ENCODE measurements at regions not wholly inside any gene's neighbourhood (a gene's known extent, or its start where the extent isn't known, plus 50 kb on each side); places are given as distances from the start of the nearest gene placed in this dataset.

DNA sequence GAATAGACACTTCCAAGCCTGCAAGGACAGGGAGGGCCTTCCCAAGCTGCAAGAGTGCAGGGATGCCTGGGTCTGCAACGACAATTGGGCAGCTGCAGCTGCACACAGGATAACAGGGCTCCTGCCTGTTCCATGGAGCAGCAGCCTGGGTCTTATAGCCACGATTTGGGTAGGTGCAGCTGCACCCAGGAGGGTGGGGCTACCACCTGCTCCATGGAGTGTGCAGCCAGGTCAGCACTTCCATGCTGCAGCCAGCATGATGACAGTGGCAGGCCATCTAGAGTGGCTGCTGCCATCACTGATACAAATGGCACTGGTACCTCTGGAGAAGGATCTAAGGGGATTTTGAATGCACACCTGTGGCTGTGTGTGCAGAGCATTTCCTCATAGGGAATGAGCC, 528.5 kb downstream of the DSC3 start:
- no peak for DNase-seq

DNA sequence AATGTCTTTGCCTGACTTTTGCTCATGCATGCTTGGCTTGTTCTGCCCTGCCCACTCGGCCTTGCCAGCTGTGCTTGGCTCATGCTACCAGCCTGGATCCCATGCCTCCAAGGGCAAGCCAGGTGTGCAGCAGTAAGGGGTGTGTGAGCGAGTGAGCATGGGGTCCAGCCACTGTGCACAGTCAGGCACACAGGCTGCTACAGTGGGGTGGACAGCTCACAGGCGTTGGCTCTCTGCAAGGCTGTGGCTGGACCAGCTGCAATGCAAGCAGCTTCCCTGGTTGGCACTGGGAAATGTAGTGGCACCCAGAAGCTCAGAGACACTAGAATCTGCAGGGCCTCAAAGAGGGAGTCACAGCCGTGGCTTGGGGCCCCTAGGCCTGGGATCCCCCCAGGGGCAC, 529.7 kb downstream of the DSC3 start:
- DNase-seq, result no peak

DNA sequence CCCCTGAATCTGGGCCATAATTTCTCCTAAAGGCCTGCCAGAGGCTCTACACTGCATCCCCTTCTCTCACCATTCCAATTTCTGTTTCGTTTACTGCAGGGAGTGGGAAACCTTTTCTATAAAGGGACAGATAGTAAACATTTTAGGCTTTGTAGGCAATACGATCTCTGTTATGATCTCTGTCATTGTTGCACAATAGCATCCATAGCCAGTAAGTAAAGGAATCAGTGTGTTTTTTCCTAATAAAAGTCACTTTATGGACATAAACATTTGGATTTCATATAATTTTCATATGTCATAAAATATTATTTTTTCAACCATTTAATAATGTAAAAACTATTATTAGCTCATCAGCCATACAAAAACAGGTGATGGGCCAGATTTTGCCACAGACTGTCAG, 531.7 kb downstream of the DSC3 start:
- DNase-seq, result no peak

GRCh38 chr18:30501594-30501993, 540.9 kb downstream of the DSC3 start:
- no peak for DNase-seq

- no peak for DNase-seq
These were observed 542.1 kb downstream of the DSC3 start for GRCh38 chr18:30500240-30500945.

DNA sequence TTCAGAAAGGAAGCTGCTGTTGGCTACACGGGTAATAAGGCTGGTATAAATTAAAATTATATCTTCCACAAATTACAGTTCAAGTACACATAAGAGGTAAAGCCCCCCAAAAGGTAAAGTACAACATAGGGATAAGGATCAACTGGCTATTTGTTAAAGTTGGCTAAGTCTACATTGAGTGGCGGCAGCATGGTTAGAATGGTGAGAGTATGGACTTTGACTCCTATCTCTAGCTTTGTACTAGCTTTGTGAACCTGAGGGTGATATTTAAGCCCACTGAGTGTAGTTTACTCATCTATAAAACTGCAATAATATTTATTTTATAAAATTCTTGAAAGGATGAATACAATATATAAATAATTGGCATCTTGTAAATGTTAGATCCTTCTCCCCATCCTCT, 542.8 kb downstream of the DSC3 start:
- DNase-seq, result no peak

DNA sequence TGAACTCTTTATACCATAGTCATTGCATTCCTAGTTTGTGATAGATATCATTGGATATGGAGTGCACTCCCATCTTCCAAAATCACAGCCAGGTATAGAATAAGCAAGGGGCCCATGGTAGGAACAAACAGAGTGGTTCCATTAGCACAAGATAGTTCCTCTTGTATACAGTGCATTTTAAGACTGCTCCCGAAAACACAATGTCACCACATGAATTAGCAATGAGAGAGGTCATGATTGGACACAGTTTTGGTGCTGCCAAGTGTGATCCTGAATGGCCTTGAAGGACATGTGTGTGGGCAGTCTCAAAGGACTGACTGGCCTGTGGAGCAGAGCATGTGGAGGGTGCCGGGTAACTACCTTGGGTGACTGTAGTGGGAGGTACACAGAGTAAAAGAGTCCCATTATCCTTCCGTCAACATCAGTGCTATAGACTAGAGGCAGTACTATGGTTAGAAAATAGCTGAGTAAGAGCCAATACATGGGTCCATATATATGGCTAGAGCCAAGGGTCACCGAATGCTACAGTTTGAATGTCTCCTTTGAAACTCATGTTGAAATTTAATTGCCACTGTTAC, 549.9 kb downstream of the DSC3 start:
- no peak for DNase-seq

DNA sequence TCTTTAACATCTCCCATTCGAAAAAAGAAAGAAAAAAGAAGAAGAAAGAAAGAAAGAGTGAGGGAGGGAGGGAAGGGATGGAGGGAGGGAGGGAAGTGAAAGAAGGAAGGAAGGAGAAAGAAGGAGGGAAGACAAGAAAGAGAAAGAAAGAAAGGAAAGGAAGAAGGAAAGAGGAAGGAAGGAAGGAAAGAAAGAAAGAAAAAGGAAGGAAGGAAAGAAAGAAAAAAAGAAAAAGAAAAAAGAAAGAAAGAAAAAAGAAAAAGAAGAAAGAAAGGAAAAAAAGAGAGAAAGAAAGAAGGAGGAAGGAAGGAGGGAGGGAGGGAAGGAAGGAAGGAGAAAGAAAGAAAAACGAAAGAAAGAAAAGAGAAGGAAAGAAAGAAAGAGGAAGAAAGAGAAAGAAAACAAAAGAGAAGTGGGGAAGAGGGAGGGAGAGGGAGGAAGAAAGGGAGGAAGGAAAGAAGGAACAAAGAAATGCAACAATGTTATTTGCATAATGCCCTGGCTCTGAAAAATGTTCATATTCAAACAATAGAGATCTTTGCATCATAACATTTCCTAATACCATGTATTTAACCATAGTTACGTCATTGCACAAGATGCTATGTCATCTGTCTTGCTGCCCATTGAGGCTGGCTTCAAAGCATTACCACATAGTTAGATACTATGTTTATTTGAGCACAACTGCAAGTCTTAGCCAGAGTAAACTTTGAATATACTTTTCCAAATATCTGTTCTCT, 550.6 kb downstream of the DSC3 start:
- no peak for DNase-seq

GRCh38 chr18:30489890-30490643, 552.5 kb downstream of the DSC3 start:
- DNase-seq, result no peak

- no peak for DNase-seq
These were observed 554.6 kb downstream of the DSC3 start for GRCh38 chr18:30487962-30488361.

- DNase-seq, result no peak
These were observed 555.7 kb downstream of the DSC3 start for GRCh38 chr18:30486856-30487255.

GRCh38 chr18:30485078-30485477, 557.5 kb downstream of the DSC3 start:
- no peak for DNase-seq

- DNase-seq, result no peak
These were observed 560.7 kb downstream of the DSC3 start for GRCh38 chr18:30481871-30482270.

DNA sequence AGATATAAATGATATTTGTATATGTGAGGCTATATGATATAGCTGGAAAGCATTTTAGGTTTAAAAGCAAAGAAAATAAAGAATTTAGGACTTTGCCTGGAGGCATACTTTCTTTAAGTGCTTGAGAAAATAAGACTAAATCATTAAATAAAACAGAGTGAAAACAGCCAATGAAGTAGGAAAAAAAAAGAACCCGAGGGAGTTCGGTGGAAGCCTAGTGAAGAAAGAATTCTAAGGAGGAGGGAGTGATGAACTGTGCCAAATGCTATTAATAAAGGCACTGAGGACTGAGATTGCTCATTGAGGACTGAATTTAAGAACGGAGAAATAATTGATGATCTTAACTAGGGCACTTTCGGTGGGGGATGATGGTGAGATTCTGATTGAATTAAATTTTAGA, 573.5 kb downstream of the DSC3 start:
- no peak for DNase-seq

DNA sequence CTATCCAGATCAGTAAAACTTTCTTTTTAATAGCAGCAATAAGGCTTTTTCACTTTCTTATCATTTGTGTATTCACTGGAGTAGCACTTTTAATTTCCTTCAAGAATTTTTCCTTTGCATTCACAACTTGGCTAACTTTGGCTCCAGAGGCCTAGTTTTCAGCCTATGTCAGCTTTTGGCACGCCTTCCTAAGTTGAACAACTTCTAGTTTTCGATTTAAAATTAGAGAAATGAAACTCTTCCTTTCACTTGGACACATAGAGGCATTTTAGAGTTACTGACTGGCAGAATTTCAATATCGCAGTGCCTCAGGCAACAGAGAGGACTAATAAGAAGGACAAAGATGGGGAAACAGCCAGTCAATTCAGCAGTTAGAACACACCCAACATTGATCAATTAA, 577.4 kb downstream of the DSC3 start:
- DNase-seq, result no peak

DNA sequence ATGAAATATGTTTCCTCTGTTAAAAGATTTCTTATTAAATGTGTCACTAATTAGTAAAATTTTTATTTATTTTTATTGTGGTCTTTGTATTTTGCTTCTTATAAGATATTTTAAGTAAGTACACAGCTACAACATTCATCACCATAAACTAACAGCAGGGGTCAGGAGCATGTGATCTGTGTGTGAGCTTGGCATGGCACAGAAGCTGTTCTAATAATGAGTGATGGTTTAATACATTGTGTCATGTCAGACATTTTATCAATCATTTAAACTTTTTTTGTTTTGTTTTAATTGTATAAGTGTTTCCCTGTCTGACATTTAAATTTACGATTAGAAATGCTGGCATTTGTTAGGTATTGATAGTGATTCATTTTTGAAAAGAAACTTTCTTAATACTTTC, 585.4 kb downstream of the DSC3 start:
- DNase-seq, result no peak

DNA sequence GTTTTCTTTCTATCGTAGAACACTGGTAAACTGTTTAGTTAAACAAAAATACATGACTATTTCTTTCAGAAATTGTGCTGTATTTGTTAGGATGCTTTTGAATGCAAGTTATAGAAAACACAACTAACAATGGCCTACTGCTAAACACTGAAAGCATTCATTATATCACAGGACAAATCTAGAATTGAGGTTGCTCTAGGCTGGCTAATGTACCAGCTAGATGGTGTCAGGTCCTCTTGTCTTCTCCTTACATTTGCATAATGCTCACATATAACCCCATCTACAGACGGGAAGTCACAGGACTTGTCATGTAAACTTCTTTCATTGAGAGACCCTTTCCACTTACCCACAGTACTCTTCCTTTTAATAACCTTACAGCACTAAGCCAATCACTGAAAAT, 586.8 kb downstream of the DSC3 start:
- no peak for DNase-seq

DNA sequence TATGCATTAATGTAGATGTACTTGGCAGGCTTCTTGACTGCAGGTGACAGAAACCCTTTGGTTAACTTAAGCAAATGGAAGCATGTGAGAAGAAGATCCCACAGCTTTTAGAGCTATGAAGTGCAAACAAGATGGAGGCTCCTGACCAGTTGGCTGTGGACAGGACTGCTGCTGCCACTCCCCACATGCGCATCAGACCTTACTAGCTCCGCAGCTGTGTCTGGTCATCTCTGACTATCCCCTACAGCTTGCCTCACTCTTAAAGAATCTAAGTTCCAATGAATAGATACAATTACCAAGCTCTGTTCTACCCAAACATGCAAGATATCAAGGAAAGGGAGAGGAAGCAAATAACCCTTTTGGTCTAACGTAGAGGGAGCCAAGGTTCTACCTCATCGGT, 587.6 kb downstream of the DSC3 start:
- no peak for DNase-seq

- no peak for DNase-seq
These were observed 590.6 kb downstream of the DSC3 start for GRCh38 chr18:30451981-30452380.

- DNase-seq, result no peak
These were observed 591.6 kb downstream of the DSC3 start for GRCh38 chr18:30450927-30451326.

- no peak for DNase-seq
These were observed 595.9 kb downstream of the DSC3 start for GRCh38 chr18:30446605-30447004.

DNA sequence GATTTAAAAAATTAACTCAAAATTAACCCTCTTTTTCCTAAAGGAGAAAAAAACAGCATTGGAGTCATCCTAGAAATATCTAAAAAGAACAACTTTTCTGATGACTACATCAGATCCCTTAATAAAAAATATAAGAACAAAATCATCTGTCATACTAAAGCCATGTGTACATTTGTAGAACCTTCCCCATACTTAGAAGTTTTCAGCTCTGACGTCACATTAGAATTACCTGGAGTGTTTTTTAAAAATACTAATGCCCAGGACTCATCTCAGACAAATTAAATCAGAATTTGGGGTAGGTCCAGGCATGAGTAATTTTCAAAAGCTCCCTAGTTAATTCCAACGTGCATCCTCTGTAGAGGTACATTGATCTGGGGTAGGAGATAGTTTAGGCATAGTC, 598.0 kb downstream of the DSC3 start:
- DNase-seq, result no peak

DNA sequence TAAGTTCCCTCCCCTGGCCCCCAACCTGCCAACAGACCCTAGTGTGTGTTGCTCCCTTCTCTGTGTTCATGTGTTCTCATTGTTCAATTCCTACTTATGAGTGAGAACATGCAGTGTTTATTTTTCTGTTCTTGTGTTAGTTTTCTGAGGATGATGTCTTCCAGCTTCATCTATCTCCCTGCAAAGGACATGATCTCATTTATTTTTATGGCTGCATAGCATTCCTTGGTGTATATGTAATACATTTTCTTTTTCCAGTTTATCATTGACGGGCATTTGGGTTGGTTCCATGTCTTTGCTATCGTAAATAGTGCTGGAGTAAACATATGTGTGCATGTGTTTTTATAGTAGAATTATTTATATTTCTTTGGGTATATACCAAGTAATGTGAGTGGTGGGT, 602.2 kb downstream of the DSC3 start:
- DNase-seq, result no peak

DNA sequence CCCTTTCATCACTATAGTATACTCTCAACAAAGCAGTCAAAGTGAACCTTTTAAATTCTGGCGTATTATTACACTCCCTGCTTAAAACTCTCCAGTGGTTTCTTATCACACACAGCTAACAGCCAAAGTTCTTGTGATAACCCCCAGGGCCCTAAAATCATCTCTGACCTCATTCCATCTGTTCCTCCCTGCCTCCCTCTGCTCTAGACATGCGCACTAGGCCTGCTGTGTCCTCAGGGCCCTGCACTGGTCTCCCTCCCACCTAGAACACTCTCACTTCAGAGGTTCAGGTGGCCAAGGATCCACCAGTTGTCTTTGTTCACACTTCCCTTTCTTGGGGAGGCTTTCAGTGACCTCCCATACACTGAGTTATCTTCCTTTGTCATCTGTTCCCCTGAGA, 603.4 kb downstream of the DSC3 start:
- DNase-seq, result no peak
